Aorta (tissue), 5 donors: ENCODE measurements at regions not wholly inside any gene's neighbourhood (a gene's known extent, or its start where the extent isn't known, plus 50 kb on each side); places are given as distances from the start of the nearest gene placed in this dataset.

Experiments
- ATAC-seq: fragments of 200-7000 bp; cut with Tn5 transposase; one replicate; pipeline ENCODE4 v1.9.1; 2022; ENCODE audit warnings: moderate library complexity; ENCODE audit not compliant: low FRiP score
- DNase-seq, 2 donors: peaks; one replicate each; pipeline ENCODE4 v3.0.0-alpha.2; 2020
- H3K27ac ChIP-seq, 2 donors: one replicate each; pipeline ENCODE4 v1.5.1; 2013; ENCODE audit warnings: low read length in 2 of 2, mild to moderate bottlenecking in 2 of 2, moderate library complexity in 2 of 2, control low read depth in 1 of 2, inconsistent platforms in 1 of 2, low read depth in 1 of 2
- H3K27me3 ChIP-seq, 2 donors: one replicate each; pipeline ENCODE4 v1.6.1; 2013; ENCODE audit warnings: control low read depth in 1 of 2, low read length in 1 of 2, mild to moderate bottlenecking in 1 of 2, moderate library complexity in 1 of 2; ENCODE audit not compliant: insufficient read depth in 2 of 2, control insufficient read depth in 1 of 2
- H3K36me3 ChIP-seq, 2 donors: one replicate each; pipeline ENCODE4 v1.6.1; 2013; ENCODE audit warnings: control low read depth in 1 of 2, low read length in 1 of 2, mild to moderate bottlenecking in 1 of 2; ENCODE audit not compliant: insufficient read depth in 2 of 2, control insufficient read depth in 1 of 2
- H3K4me1 ChIP-seq, 2 donors: one replicate each; pipeline ENCODE4 v1.6.1; 2013; ENCODE audit warnings: low read length in 2 of 2, control low read depth in 1 of 2, mild to moderate bottlenecking in 1 of 2, moderate library complexity in 1 of 2; ENCODE audit not compliant: insufficient read depth in 2 of 2, control insufficient read depth in 1 of 2
- H3K4me3 ChIP-seq, 2 donors: one replicate each; pipeline ENCODE4 v1.5.1; 2013; ENCODE audit warnings: low read length in 2 of 2, control low read depth in 1 of 2, mild to moderate bottlenecking in 1 of 2
- H3K9me3 ChIP-seq: one replicate; pipeline ENCODE4 v1.6.1; 2013; ENCODE audit warnings: mild to moderate bottlenecking, low read length; ENCODE audit not compliant: control insufficient read depth
- WGBS, 2 donors: extraction: QIAGEN DNeasy Blood & Tissue Kit; methylation state at CpG; one replicate each; pipeline ENCODE4 v1.1.7; 2013; 5-methylcytosine and 5-hydroxymethylcytosine counted together
- intact Hi-C, 2 donors: fragments of 100-400 bp; cut with DNase I; formaldehyde crosslinking; loops; one replicate each; pipeline versions ENCODE4 v1.14.2 to v1.15.0; 2022
- donor health status: healthy with polysubstance abuse.
- donor health status: Bipolar disorder and iron deficiency.
- donor health status: DM: no; HTN: no; CAD: no.
- donor health status: DM: no; HTN: no; CAD: no.
- donor health status: DM: yes; HTN: yes; CAD: no.

- no peak overlapping the region for H3K4me3 ChIP-seq
- no peaks in the 10 kb centered on the region for H3K9me3 ChIP-seq
- no peak overlapping the region for H3K27ac ChIP-seq
- H3K4me1 ChIP-seq: no peaks in the 10 kb centered on the region
- intact Hi-C loops: no loop called here
- no peaks in the 10 kb centered on the region for H3K27me3 ChIP-seq
- ATAC-seq: no peak
- WGBS, 2 donors: 55 to 64% methylated on average over 2 of the region's 2 CpGs
- no peaks in the 10 kb centered on the region for H3K36me3 ChIP-seq
- no peak for DNase-seq
These were observed 126.3 kb upstream of the PRNP start for GRCh38 chr20:4559906-4560305.

- H3K27ac ChIP-seq: no peak overlapping the region
- intact Hi-C loops: no loop called here
These were observed 127.2 kb upstream of the PRNP start for GRCh38 chr20:4559106-4559505.

GRCh38 chr20:4556781-4557180 lies 129.5 kb upstream of the PRNP start:
- Histone ChIP-seq H3K9me3 (no peaks in the 10 kb centered on the region), H3K36me3 (no peaks in the 10 kb centered on the region), H3K27me3 (no peaks in the 10 kb centered on the region), H3K4me1 (no peaks in the 10 kb centered on the region), H3K27ac (no peak overlapping the region), H3K4me3 (no peak overlapping the region)
- DNase-seq (no peak), ATAC-seq (no peak)
- WGBS, 2 donors: 59 to 60% methylated on average over 4 of the region's 4 CpGs
- intact Hi-C loops: no loop called here

More at GRCh38 chr20:4559106-4559505, 127.2 kb upstream of the PRNP start:
- H3K36me3 ChIP-seq: no peaks in the 10 kb centered on the region
- no peaks in the 10 kb centered on the region for H3K4me1 ChIP-seq
- no peak overlapping the region for H3K4me3 ChIP-seq
- H3K9me3 ChIP-seq: no peaks in the 10 kb centered on the region
- ATAC-seq (no peak), DNase-seq (no peak)
- H3K27me3 ChIP-seq: no peaks in the 10 kb centered on the region

- intact Hi-C loops: no loop called here
- ATAC-seq (no peak), DNase-seq (no peak)
- no peak overlapping the region for H3K4me3 ChIP-seq
- 67 to 68% methylated on average over 8 of the region's 8 CpGs for WGBS, 2 donors
- H3K27me3 ChIP-seq: no peaks in the 10 kb centered on the region
- H3K27ac ChIP-seq: no peak overlapping the region
- no peaks in the 10 kb centered on the region for H3K9me3 ChIP-seq
- no peaks in the 10 kb centered on the region for H3K36me3 ChIP-seq
- no peaks in the 10 kb centered on the region for H3K4me1 ChIP-seq
These were observed 130.9 kb upstream of the PRNP start for GRCh38 chr20:4555188-4555890.

- ATAC-seq: no peak
- Histone ChIP-seq H3K9me3 (no peaks in the 10 kb centered on the region), H3K27me3 (no peaks in the 10 kb centered on the region), H3K27ac (no peak overlapping the region), H3K4me3 (no peak overlapping the region), H3K4me1 (no peaks in the 10 kb centered on the region), H3K36me3 (no peaks in the 10 kb centered on the region)
- DNase-seq: no peak
- intact Hi-C loops: no loop called here
- 76 to 77% methylated on average over 6 of the region's 6 CpGs for WGBS, 2 donors
These were observed 131.9 kb upstream of the PRNP start for GRCh38 chr20:4554346-4554745.

GRCh38 chr20:4552075-4552640 lies 134.1 kb upstream of the PRNP start:
- peaks cover 4% of the 10 kb centered on the region for H3K9me3 ChIP-seq
- no peak overlapping the region for H3K4me3 ChIP-seq
- H3K4me1 ChIP-seq: no peaks in the 10 kb centered on the region
- no peaks in the 10 kb centered on the region for H3K27me3 ChIP-seq
- no peak for DNase-seq
- no peaks in the 10 kb centered on the region for H3K36me3 ChIP-seq
- no peak overlapping the region for H3K27ac ChIP-seq
- intact Hi-C loops: no loop called here
- no peak for ATAC-seq
- 75 to 76% methylated on average over 1 of the region's 1 CpG for WGBS, 2 donors

- no peaks in the 10 kb centered on the region for H3K4me1 ChIP-seq
- no peak overlapping the region for H3K27ac ChIP-seq
- no peak overlapping the region for H3K4me3 ChIP-seq
- H3K27me3 ChIP-seq: no peaks in the 10 kb centered on the region
- peaks cover 4% of the 10 kb centered on the region for H3K9me3 ChIP-seq
- H3K36me3 ChIP-seq: no peaks in the 10 kb centered on the region
- 83 to 86% methylated on average over 1 of the region's 1 CpG for WGBS, 2 donors
- intact Hi-C loops: no loop called here
- no peak for DNase-seq
- ATAC-seq: no peak
These were observed 135.5 kb upstream of the PRNP start for GRCh38 chr20:4550740-4551139.

GRCh38 chr20:4549711-4550259 lies 136.5 kb upstream of the PRNP start:
- no peak for ATAC-seq
- intact Hi-C loops: no loop called here
- 57 to 68% methylated on average over 4 of the region's 4 CpGs for WGBS, 2 donors

GRCh38 chr20:4548552-4548951 lies 137.7 kb upstream of the PRNP start:
- intact Hi-C loops: no loop called here
- H3K9me3 ChIP-seq: peaks cover 4% of the 10 kb centered on the region
- WGBS, 2 donors: 92% methylated on average over 2 of the region's 2 CpGs
- no peaks in the 10 kb centered on the region for H3K4me1 ChIP-seq
- no peaks in the 10 kb centered on the region for H3K36me3 ChIP-seq
- H3K27ac ChIP-seq: no peak overlapping the region
- no peak for ATAC-seq
- no peaks in the 10 kb centered on the region for H3K27me3 ChIP-seq
- H3K4me3 ChIP-seq: no peak overlapping the region
- DNase-seq: no peak

More at GRCh38 chr20:4549711-4550259, 136.5 kb upstream of the PRNP start:
- H3K36me3 ChIP-seq: no peaks in the 10 kb centered on the region
- no peaks in the 10 kb centered on the region for H3K27me3 ChIP-seq
- no peak overlapping the region for H3K4me3 ChIP-seq
- peaks cover 4% of the 10 kb centered on the region for H3K9me3 ChIP-seq
- no peak overlapping the region for H3K27ac ChIP-seq
- no peak for DNase-seq
- H3K4me1 ChIP-seq: no peaks in the 10 kb centered on the region
